Activated CD4-positive, alpha-beta T cell treated with anti-CD3 and anti-CD28 coated beads for 24 hours (primary cell): ENCODE measurements at regions not wholly inside any gene's neighbourhood (a gene's known extent, or its start where the extent isn't known, plus 50 kb on each side); places are given as distances from the start of the nearest gene placed in this dataset.

Source experiments
- DNase-seq, 2 donors: peaks; one replicate each; pipeline ENCODE4 v3.0.0-alpha.2; 2020; ENCODE audit warnings: low read depth in 2 of 2

- no peak for DNase-seq
These were observed 57.7 kb upstream of the ZNF618 start for GRCh38 chr9:113818391-113818790.

GRCh38 chr9:113822315-113822714 lies 53.8 kb upstream of the ZNF618 start:
- no peak for DNase-seq

- DNase-seq, result no peak
These were observed 52.7 kb upstream of the ZNF618 start for GRCh38 chr9:113823421-113823820.
